HEK293 (cell line): ENCODE measurements at regions not wholly inside any gene's neighbourhood (a gene's known extent, or its start where the extent isn't known, plus 50 kb on each side); places are given as distances from the start of the nearest gene placed in this dataset.

Experiments
- CTCF ChIA-PET: fragments of 350-600 bp; formaldehyde crosslinking; extraction: SDS; loops from one replicate; lab custom pipeline; 2021; ENCODE audit warnings: antibody characterized with exemption; lab: Yijun Ruan, JAX
- POLR2A ChIA-PET: fragments of 300-600 bp; formaldehyde crosslinking; extraction: SDS; loops from one replicate; lab custom pipeline; 2020; ENCODE audit warnings: antibody characterized with exemption, inconsistent platforms; lab: Yijun Ruan, JAX
- H3K27ac ChIP-seq: fragments of 200-500 bp; sonication (Bioruptor generic); 2 replicates; pipeline ENCODE4 v1.5.1; 2014; ENCODE audit warnings: low read depth, low read length, control low read depth, inconsistent platforms; ENCODE audit errors: extremely low read depth
- H3K36me3 ChIP-seq, 2 experiments: fragments of 200-500 bp in 1 of 2; sonication (Bioruptor generic) in 1 of 2; 1 replicate in 1 of 2; 2 replicates in 1 of 2; pipeline ENCODE4 v1.5.1; 2014 to 2017; ENCODE audit warnings: inconsistent platforms in 2 of 2, low read length in 2 of 2; ENCODE audit not compliant: control insufficient read depth in 2 of 2, insufficient read depth in 1 of 2
- H3K4me1 ChIP-seq: fragments of 200-500 bp; sonication (Bioruptor generic); 2 replicates; pipeline ENCODE4 v1.5.1; 2014; ENCODE audit warnings: mild to moderate bottlenecking, low read length, inconsistent platforms; ENCODE audit not compliant: control insufficient read depth, insufficient read depth
- H3K4me3 ChIP-seq: 2 replicates; pipeline ENCODE4 v1.5.1; 2011; ENCODE audit warnings: low read depth, mild to moderate bottlenecking, control low read depth, low read length, moderate library complexity
- H3K9me3 ChIP-seq: fragments of 200-500 bp; sonication (Bioruptor generic); 2 replicates; pipeline ENCODE4 v1.5.1; 2014; ENCODE audit warnings: low read depth, low read length, inconsistent platforms; ENCODE audit not compliant: control insufficient read depth, insufficient read depth
- BCL11B ChIP-seq: fragments of 450-650 bp; formaldehyde crosslinking; IDR thresholded peaks from 2 replicates; pipeline ENCODE4 v1.5.1; 2016; ENCODE audit warnings: low read depth, missing biosample characterization, missing genetic modification characterization
- EGR2 ChIP-seq: fragments of 450-650 bp; formaldehyde crosslinking; IDR thresholded peaks from 2 replicates; pipeline ENCODE4 v1.5.1; 2016; ENCODE audit warnings: low read depth, missing biosample characterization, missing genetic modification characterization
- IKZF3 ChIP-seq: fragments of 450-650 bp; IDR thresholded peaks from 2 replicates; pipeline ENCODE4 v1.5.0; 2018; ENCODE audit warnings: missing biosample characterization, mild to moderate bottlenecking, missing genetic modification characterization, moderate library complexity
- KLF8 ChIP-seq: fragments of 450-650 bp; formaldehyde crosslinking; IDR thresholded peaks from 2 replicates; pipeline ENCODE4 v1.5.1; 2016; ENCODE audit warnings: missing biosample characterization, missing genetic modification characterization
- MYNN ChIP-seq: fragments of 450-650 bp; formaldehyde crosslinking; IDR thresholded peaks from 2 replicates; pipeline ENCODE4 v1.5.1; 2016; ENCODE audit warnings: missing biosample characterization, missing genetic modification characterization, borderline replicate concordance
- RBAK ChIP-seq: fragments of 450-650 bp; formaldehyde crosslinking; IDR thresholded peaks from 2 replicates; pipeline ENCODE4 v1.5.1; 2016; ENCODE audit warnings: missing biosample characterization, missing genetic modification characterization
- REPIN1 ChIP-seq: fragments of 450-650 bp; formaldehyde crosslinking; IDR thresholded peaks from 2 replicates; pipeline ENCODE4 v1.5.1; 2017; ENCODE audit warnings: missing biosample characterization, missing genetic modification characterization, low read depth
- SALL2 ChIP-seq: fragments of 450-650 bp; formaldehyde crosslinking; IDR thresholded peaks from 2 replicates; pipeline ENCODE4 v1.5.0; 2017; ENCODE audit warnings: missing biosample characterization, mild to moderate bottlenecking, missing genetic modification characterization, borderline replicate concordance
- WT1 ChIP-seq: fragments of 450-650 bp; formaldehyde crosslinking; IDR thresholded peaks from 2 replicates; pipeline ENCODE4 v1.5.1; 2016; ENCODE audit warnings: missing biosample characterization, missing genetic modification characterization
- ZFHX2 ChIP-seq: fragments of 450-650 bp; formaldehyde crosslinking; conservative IDR thresholded peaks from 2 replicates; pipeline ENCODE4 v1.5.1; 2016; ENCODE audit warnings: missing biosample characterization, missing genetic modification characterization
- ZFP3 ChIP-seq: fragments of 450-650 bp; formaldehyde crosslinking; IDR thresholded peaks from 2 replicates; pipeline ENCODE4 v1.5.1; 2016; ENCODE audit warnings: low read depth, missing biosample characterization, missing genetic modification characterization
- ZNF202 ChIP-seq: fragments of 450-650 bp; formaldehyde crosslinking; IDR thresholded peaks from 2 replicates; pipeline ENCODE4 v1.5.1; 2016; ENCODE audit warnings: missing biosample characterization, missing genetic modification characterization, borderline replicate concordance
- ZNF280C ChIP-seq: fragments of 450-650 bp; formaldehyde crosslinking; IDR thresholded peaks from 2 replicates; pipeline ENCODE4 v1.5.1; 2016; ENCODE audit warnings: missing biosample characterization, missing genetic modification characterization
- ZNF366 ChIP-seq: fragments of 450-650 bp; formaldehyde crosslinking; conservative IDR thresholded peaks from 2 replicates; pipeline ENCODE4 v1.5.1; 2016; ENCODE audit warnings: missing biosample characterization, missing genetic modification characterization
- ZNF416 ChIP-seq: fragments of 450-650 bp; formaldehyde crosslinking; IDR thresholded peaks from 2 replicates; pipeline ENCODE4 v1.5.1; 2016; ENCODE audit warnings: missing biosample characterization, missing genetic modification characterization
- ZNF518A ChIP-seq: fragments of 450-650 bp; formaldehyde crosslinking; conservative IDR thresholded peaks from 2 replicates; pipeline ENCODE4 v1.5.1; 2016; ENCODE audit warnings: low read depth, missing biosample characterization, missing genetic modification characterization
- ZNF555 ChIP-seq: fragments of 450-650 bp; formaldehyde crosslinking; conservative IDR thresholded peaks from 2 replicates; pipeline ENCODE4 v1.5.1; 2017; ENCODE audit warnings: missing biosample characterization, mild to moderate bottlenecking, missing genetic modification characterization, inconsistent platforms
- ZNF571 ChIP-seq: fragments of 450-650 bp; formaldehyde crosslinking; IDR thresholded peaks from 2 replicates; pipeline ENCODE4 v1.5.0; 2017; ENCODE audit warnings: missing biosample characterization, missing genetic modification characterization
- ZNF585B ChIP-seq: fragments of 450-650 bp; formaldehyde crosslinking; IDR thresholded peaks from 2 replicates; pipeline ENCODE4 v1.5.1; 2016; ENCODE audit warnings: missing biosample characterization, missing genetic modification characterization
- ZNF658 ChIP-seq: fragments of 450-650 bp; formaldehyde crosslinking; IDR thresholded peaks from 2 replicates; pipeline ENCODE4; 2016; ENCODE audit warnings: missing biosample characterization, missing genetic modification characterization
- ZNF660 ChIP-seq: fragments of 450-650 bp; IDR thresholded peaks from 2 replicates; pipeline ENCODE4 v1.5.1; 2018; ENCODE audit warnings: missing biosample characterization, mild to moderate bottlenecking, missing genetic modification characterization
- ZNF747 ChIP-seq: fragments of 450-650 bp; formaldehyde crosslinking; IDR thresholded peaks from 2 replicates; pipeline ENCODE4 v1.5.1; 2016; ENCODE audit warnings: missing biosample characterization, missing genetic modification characterization
- ZNF791 ChIP-seq: fragments of 450-650 bp; formaldehyde crosslinking; IDR thresholded peaks from 2 replicates; pipeline ENCODE4 v1.5.1; 2016; ENCODE audit warnings: missing biosample characterization, missing genetic modification characterization
- ZSCAN16 ChIP-seq: fragments of 450-650 bp; formaldehyde crosslinking; IDR thresholded peaks from 2 replicates; pipeline ENCODE4 v1.5.1; 2016; ENCODE audit warnings: missing biosample characterization, missing genetic modification characterization
- ZXDB ChIP-seq: fragments of 450-650 bp; formaldehyde crosslinking; IDR thresholded peaks from 2 replicates; pipeline ENCODE4 v1.5.1; 2016; ENCODE audit warnings: missing biosample characterization, missing genetic modification characterization

GRCh38 chr12:25767606-25768005, 190.9 kb upstream of the RASSF8 start:
- Histone ChIP-seq H3K4me1 (peaks cover 8% of the 10 kb centered on the region), H3K4me3 (no peak overlapping the region), H3K9me3 (no peaks in the 10 kb centered on the region), H3K36me3 (no peaks in the 10 kb centered on the region), H3K27ac (no peak overlapping the region)
- POLR2A ChIA-PET, result no interaction called here
- TF ChIP-seq ZNF571 (tag by site-specific recombination), result no peak
- no peak for TF ChIP-seq ZXDB (tag by site-specific recombination)
- no peak for TF ChIP-seq WT1 (tag by site-specific recombination)
- no peak for TF ChIP-seq ZNF791
- no peak for TF ChIP-seq RBAK (tag by site-specific recombination)
- TF ChIP-seq EGR2, result no peak
- no peak for TF ChIP-seq ZNF202 (tag by site-specific recombination)
- TF ChIP-seq KLF8 (tag by site-specific recombination), result no peak
- no peak for TF ChIP-seq ZNF280C (tag by site-specific recombination)
- TF ChIP-seq ZNF747 (tag by site-specific recombination), result no peak
- TF ChIP-seq SALL2, result no peak
- TF ChIP-seq IKZF3, result no peak
- TF ChIP-seq REPIN1, result no peak
- TF ChIP-seq ZNF658, result no peak
- TF ChIP-seq ZNF416, result no peak
- CTCF ChIA-PET, result interaction anchor here (0.6 to 1.6 kb wide), 4 partner anchors 31 to 849 kb away, joined by 3 to 7 read pairs (median 4); no protein-coding TSS in a partner anchor

- no peak for TF ChIP-seq ZNF585B (tag by site-specific recombination)
- no peak for TF ChIP-seq ZNF555
- no peak for TF ChIP-seq ZNF660 (tag by site-specific recombination)
- TF ChIP-seq KLF8 (tag by site-specific recombination), result no peak
- no peak for TF ChIP-seq ZSCAN16 (tag by site-specific recombination)
- TF ChIP-seq MYNN (tag by site-specific recombination), result no peak
- TF ChIP-seq ZNF366 (tag by site-specific recombination), result peak; percentile 28; the same call in 1 of the 2 replicates
- TF ChIP-seq ZFHX2 (tag by site-specific recombination), result no peak
- no peak for TF ChIP-seq ZNF518A
- peak; percentile 25; the same call in 1 of the 2 replicates for TF ChIP-seq ZFP3 (tag by site-specific recombination)
- TF ChIP-seq BCL11B (tag by site-specific recombination), result no peak
- H3K36me3 ChIP-seq, result no peaks in the 10 kb centered on the region
- ChIA-PET POLR2A (no interaction called here), CTCF (interaction anchor here (0.5 to 1.6 kb wide), 7 partner anchors 30 to 885 kb away, joined by 3 to 7 read pairs (median 3); no protein-coding TSS in a partner anchor)
- H3K9me3 ChIP-seq, result no peaks in the 10 kb centered on the region
- H3K4me3 ChIP-seq, result no peak overlapping the region
- H3K27ac ChIP-seq, result no peak overlapping the region
- H3K4me1 ChIP-seq, result peaks cover 8% of the 10 kb centered on the region
Observed at GRCh38 chr12:25768151-25768550, 190.3 kb upstream of the RASSF8 start.
